Naive B cell (primary cell): ENCODE measurements at regions not wholly inside any gene's neighbourhood (a gene's known extent, or its start where the extent isn't known, plus 50 kb on each side); places are given as distances from the start of the nearest gene placed in this dataset.

Source experiments
- ATAC-seq, 2 donors: fragments of 150-1000 bp; cut with Tn5 transposase; 2 replicates each; pipeline ENCODE4 v1.10.0; 2021; ENCODE audit warnings: low read depth in 2 of 2, mild to moderate bottlenecking in 2 of 2, moderate library complexity in 2 of 2
- DNase-seq: peaks from one replicate; pipeline ENCODE4 v3.0.0; 2022
- H3K27ac Mint-ChIP-seq, 6 donors: one replicate each; pipeline ENCODE4 v1.8.0; 2020 to 2022; ENCODE audit warnings: mild to moderate bottlenecking in 6 of 6, mixed read lengths in 6 of 6, moderate library complexity in 5 of 6, inconsistent platforms in 2 of 6
- H3K27me3 Mint-ChIP-seq, 3 donors: one replicate each; pipeline ENCODE4 v1.8.0; 2021 to 2022; ENCODE audit warnings: mixed read lengths in 3 of 3, mild to moderate bottlenecking in 1 of 3
- H3K36me3 Mint-ChIP-seq, 2 donors: one replicate each; pipeline ENCODE4 v1.8.0; 2020 to 2022; ENCODE audit warnings: mixed read lengths in 2 of 2, inconsistent platforms in 1 of 2, mild to moderate bottlenecking in 1 of 2
- H3K4me1 Mint-ChIP-seq, 3 donors: one replicate each; pipeline ENCODE4 v1.8.0; 2020 to 2022; ENCODE audit warnings: mixed read lengths in 3 of 3, inconsistent platforms in 1 of 3, mild to moderate bottlenecking in 1 of 3, moderate library complexity in 1 of 3
- H3K4me3 Mint-ChIP-seq, 8 donors: one replicate each; pipeline ENCODE4 v1.8.0; 2020 to 2022; ENCODE audit warnings: mild to moderate bottlenecking in 8 of 8, mixed read lengths in 8 of 8, moderate library complexity in 8 of 8, inconsistent platforms in 2 of 8
- H3K9me3 Mint-ChIP-seq, 7 donors: one replicate each; pipeline ENCODE4 v1.8.0; 2020 to 2022; ENCODE audit warnings: mixed read lengths in 7 of 7, mild to moderate bottlenecking in 5 of 7, inconsistent platforms in 2 of 7, moderate library complexity in 1 of 7

GRCh38 chr7:69182596-69183467 lies 415.4 kb upstream of the AUTS2 start:
- H3K27ac Mint-ChIP-seq = peak overlapping the region; percentile 26 to 98 (median 74)
- peaks cover 4 to 27% (median 10%) of the 10 kb centered on the region in 7 donors for H3K9me3 Mint-ChIP-seq
- H3K4me1 Mint-ChIP-seq = peaks cover 28 to 44% (median 42%) of the 10 kb centered on the region in 3 donors
- H3K4me3 Mint-ChIP-seq = peak overlapping the region; percentile 1 to 86 (median 48)
- peaks cover 0 to 17% of the 10 kb centered on the region in 2 donors for H3K36me3 Mint-ChIP-seq
- no peaks in the 10 kb centered on the region for H3K27me3 Mint-ChIP-seq
- ATAC-seq (peak; percentile 38 to 70), DNase-seq (no peak)

- no peak for DNase-seq
- H3K36me3 Mint-ChIP-seq = peaks cover 0 to 17% of the 10 kb centered on the region in 2 donors
- H3K27me3 Mint-ChIP-seq = no peaks in the 10 kb centered on the region
- peaks cover 4 to 27% (median 10%) of the 10 kb centered on the region in 7 donors for H3K9me3 Mint-ChIP-seq
- peaks cover 28 to 44% (median 42%) of the 10 kb centered on the region in 3 donors for H3K4me1 Mint-ChIP-seq
- ATAC-seq = peak; percentile 50 to 54
- peak overlapping the region in 5 of 6 donors; percentile 72 to 92 (median 78) for H3K27ac Mint-ChIP-seq
- H3K4me3 Mint-ChIP-seq = peak overlapping the region; percentile 10 to 88 (median 80)
Measured at GRCh38 chr7:69184339-69184738, 413.9 kb upstream of the AUTS2 start.

DNA sequence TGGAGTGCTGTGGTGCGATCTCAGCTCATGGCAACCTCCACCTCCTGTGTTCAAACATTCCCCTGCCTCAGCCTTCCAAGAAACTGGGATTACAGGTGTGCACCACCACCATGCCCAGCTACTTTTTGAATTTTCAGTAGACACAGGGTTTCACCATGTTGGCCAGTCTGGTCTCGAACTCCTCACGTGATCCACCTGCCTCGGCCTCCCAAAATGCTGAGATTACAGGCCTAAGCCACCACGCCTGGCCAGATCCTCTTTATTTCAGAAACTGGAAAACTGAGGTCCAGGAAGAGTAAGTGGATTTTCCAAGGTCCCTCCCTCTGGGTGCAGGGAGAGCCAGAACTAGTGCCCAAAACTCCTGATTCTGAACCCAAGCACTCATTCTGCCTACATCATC lies 413.1 kb upstream of the AUTS2 start:
- ATAC-seq = no peak
- H3K4me1 Mint-ChIP-seq = peaks cover 24 to 44% (median 37%) of the 10 kb centered on the region in 3 donors
- peak overlapping the region in 2 of 6 donors; percentile 32 to 53 for H3K27ac Mint-ChIP-seq
- H3K4me3 Mint-ChIP-seq = peak overlapping the region in 5 of 8 donors; percentile 9 to 41 (median 30)
- H3K36me3 Mint-ChIP-seq = peaks cover 0 to 17% of the 10 kb centered on the region in 2 donors
- H3K9me3 Mint-ChIP-seq = peaks cover 4 to 24% (median 10%) of the 10 kb centered on the region in 7 donors
- no peak for DNase-seq
- H3K27me3 Mint-ChIP-seq = no peaks in the 10 kb centered on the region

DNA sequence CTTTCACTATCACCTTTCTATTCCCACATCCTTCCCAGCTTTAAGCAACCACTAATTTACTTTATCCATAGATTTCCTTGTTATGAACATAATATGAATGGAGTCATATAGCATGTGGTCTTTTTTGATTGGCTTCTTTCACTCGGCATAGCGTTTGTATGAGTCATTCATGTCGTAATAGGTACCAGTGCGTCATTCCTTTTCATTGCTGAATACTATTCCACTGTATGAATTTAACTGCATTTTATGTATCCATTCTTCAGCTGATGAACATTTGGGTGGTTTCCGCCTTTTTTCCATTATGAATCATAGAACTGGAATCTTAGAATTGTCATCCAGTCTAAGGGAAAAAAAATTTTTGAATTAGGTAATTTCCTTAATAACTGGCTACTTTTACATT lies 411.3 kb upstream of the AUTS2 start:
- H3K36me3 Mint-ChIP-seq = peaks cover 0 to 17% of the 10 kb centered on the region in 2 donors
- DNase-seq (no peak), ATAC-seq (no peak)
- peak overlapping the region in 1 of 6 donors; percentile 26 for H3K27ac Mint-ChIP-seq
- no peaks in the 10 kb centered on the region for H3K27me3 Mint-ChIP-seq
- H3K4me3 Mint-ChIP-seq = no peak overlapping the region
- H3K4me1 Mint-ChIP-seq = peaks cover 30 to 38% (median 37%) of the 10 kb centered on the region in 3 donors
- peaks cover 4 to 28% (median 10%) of the 10 kb centered on the region in 7 donors for H3K9me3 Mint-ChIP-seq

DNA sequence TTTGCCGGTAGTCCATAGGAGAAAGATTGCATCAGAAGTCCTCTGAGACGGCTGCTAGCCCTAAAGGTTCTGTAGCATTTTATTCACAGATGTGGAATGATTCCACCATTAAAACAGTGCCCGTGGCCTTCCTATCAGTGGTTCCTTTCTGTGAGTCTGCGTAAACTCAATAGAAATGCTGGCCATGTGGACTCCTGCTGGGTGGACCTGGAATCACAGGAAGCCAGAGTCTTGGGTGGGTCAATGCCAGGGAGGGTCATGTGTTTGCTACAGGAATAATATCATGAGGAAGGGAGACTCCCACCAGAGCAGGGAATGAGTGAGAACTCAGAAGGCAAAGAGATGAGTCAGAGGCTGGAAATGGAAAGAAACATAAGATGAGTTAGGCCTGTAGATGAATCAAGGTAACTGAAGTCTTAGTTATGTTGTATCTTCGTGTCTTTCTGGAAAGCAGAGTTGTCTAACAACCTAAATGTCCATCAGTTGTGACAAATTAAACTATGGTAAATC lies 410.4 kb upstream of the AUTS2 start:
- Mint-ChIP-seq H3K36me3 (peaks cover 0 to 9% of the 10 kb centered on the region in 2 donors), H3K27ac (peak overlapping the region in 2 of 6 donors; percentile 28 to 70), H3K4me3 (no peak overlapping the region), H3K27me3 (no peaks in the 10 kb centered on the region), H3K4me1 (peaks cover 26 to 34% (median 28%) of the 10 kb centered on the region in 3 donors), H3K9me3 (peaks cover 0 to 21% (median 4%) of the 10 kb centered on the region in 7 donors)
- no peak for DNase-seq
- no peak for ATAC-seq

- Mint-ChIP-seq H3K9me3 (peaks cover 0 to 29% (median 5%) of the 10 kb centered on the region in 7 donors), H3K4me1 (peaks cover 13 to 22% (median 15%) of the 10 kb centered on the region in 3 donors), H3K36me3 (peaks cover 0 to 20% of the 10 kb centered on the region in 2 donors), H3K4me3 (no peak overlapping the region), H3K27me3 (no peaks in the 10 kb centered on the region), H3K27ac (no peak overlapping the region)
- ATAC-seq (no peak), DNase-seq (no peak)
Measured at GRCh38 chr7:69189406-69189805, 408.9 kb upstream of the AUTS2 start.

- H3K27me3 Mint-ChIP-seq = no peaks in the 10 kb centered on the region
- H3K36me3 Mint-ChIP-seq = peaks cover 0 to 21% of the 10 kb centered on the region in 2 donors
- DNase-seq = no peak
- H3K9me3 Mint-ChIP-seq = peaks cover 0 to 30% (median 4%) of the 10 kb centered on the region in 7 donors
- H3K4me3 Mint-ChIP-seq = no peak overlapping the region
- no peak for ATAC-seq
- H3K4me1 Mint-ChIP-seq = peaks cover 9 to 19% (median 13%) of the 10 kb centered on the region in 3 donors
- no peak overlapping the region for H3K27ac Mint-ChIP-seq
Measured at GRCh38 chr7:69190025-69190424, 408.2 kb upstream of the AUTS2 start.

- Mint-ChIP-seq H3K27ac (no peak overlapping the region), H3K27me3 (no peaks in the 10 kb centered on the region), H3K9me3 (peaks cover 0 to 25% (median 4%) of the 10 kb centered on the region in 7 donors), H3K36me3 (peaks cover 0 to 23% of the 10 kb centered on the region in 2 donors), H3K4me1 (peaks cover 9 to 19% (median 13%) of the 10 kb centered on the region in 3 donors), H3K4me3 (no peak overlapping the region)
- ATAC-seq (no peak), DNase-seq (no peak)
Measured at GRCh38 chr7:69190763-69191162, 407.5 kb upstream of the AUTS2 start.

DNA sequence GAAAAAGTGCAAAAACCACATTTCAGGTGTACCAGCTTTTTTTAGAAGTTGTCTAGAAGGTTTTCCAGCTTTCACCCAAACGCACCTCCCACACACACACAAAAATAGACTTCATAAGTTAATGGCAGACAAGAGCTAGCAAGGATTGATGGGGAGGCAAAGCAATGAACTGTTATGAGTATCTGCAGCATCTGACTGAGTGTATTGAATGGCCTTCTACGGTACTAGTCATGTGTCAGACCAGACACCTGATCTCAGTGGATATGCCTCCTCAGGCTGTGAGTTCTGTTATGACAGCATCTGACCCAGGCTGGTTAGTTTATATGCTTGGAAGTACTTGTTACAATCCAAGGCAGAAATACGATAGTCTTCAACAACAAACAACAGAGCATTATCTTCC lies 406.1 kb upstream of the AUTS2 start:
- H3K4me3 Mint-ChIP-seq = no peak overlapping the region
- no peak overlapping the region for H3K27ac Mint-ChIP-seq

GRCh38 chr7:69193061-69193460 lies 405.2 kb upstream of the AUTS2 start:
- DNase-seq = no peak
- no peak for ATAC-seq
- peaks cover 9 to 19% (median 13%) of the 10 kb centered on the region in 3 donors for H3K4me1 Mint-ChIP-seq
- no peak overlapping the region for H3K27ac Mint-ChIP-seq
- peaks cover 2 to 35% (median 15%) of the 10 kb centered on the region in 7 donors for H3K9me3 Mint-ChIP-seq
- no peak overlapping the region for H3K4me3 Mint-ChIP-seq
- H3K27me3 Mint-ChIP-seq = no peaks in the 10 kb centered on the region
- H3K36me3 Mint-ChIP-seq = peaks cover 0 to 25% of the 10 kb centered on the region in 2 donors

More for the DNA sequence above, 406.1 kb upstream of the AUTS2 start:
- peaks cover 2 to 31% (median 15%) of the 10 kb centered on the region in 7 donors for H3K9me3 Mint-ChIP-seq
- H3K4me1 Mint-ChIP-seq = peaks cover 9 to 19% (median 13%) of the 10 kb centered on the region in 3 donors
- no peak for ATAC-seq
- H3K27me3 Mint-ChIP-seq = no peaks in the 10 kb centered on the region
- DNase-seq = no peak
- H3K36me3 Mint-ChIP-seq = peaks cover 0 to 26% of the 10 kb centered on the region in 2 donors

GRCh38 chr7:69196593-69196992 lies 401.7 kb upstream of the AUTS2 start:
- DNase-seq = no peak
- Mint-ChIP-seq H3K36me3 (peaks cover 0 to 40% of the 10 kb centered on the region in 2 donors), H3K27me3 (peaks cover 0 to 4% (median 0%) of the 10 kb centered on the region in 3 donors), H3K4me3 (no peak overlapping the region), H3K9me3 (peaks cover 12 to 66% (median 40%) of the 10 kb centered on the region in 7 donors), H3K4me1 (peaks cover 17 to 23% (median 22%) of the 10 kb centered on the region in 3 donors), H3K27ac (peak overlapping the region in 1 of 6 donors; percentile 24)
- ATAC-seq = no peak

DNA sequence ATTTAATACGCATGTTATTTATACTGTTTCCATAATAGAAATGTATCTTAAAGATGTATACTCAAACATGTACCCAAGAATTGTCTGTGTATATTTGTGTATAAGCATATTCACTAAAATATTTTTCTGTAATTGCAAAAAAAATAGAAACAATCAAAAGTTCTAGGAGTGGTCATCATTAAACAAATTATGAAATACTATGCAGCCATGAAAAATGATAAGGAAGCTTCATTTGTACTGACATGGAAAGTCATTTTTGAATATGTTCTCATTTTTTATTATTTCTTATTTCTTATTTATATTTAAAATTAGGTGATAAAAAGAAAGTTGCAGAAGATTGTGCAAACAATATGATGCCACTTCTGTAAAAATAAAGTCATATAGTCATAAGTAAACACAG lies 400.0 kb upstream of the AUTS2 start:
- H3K4me1 Mint-ChIP-seq = peaks cover 13 to 16% (median 16%) of the 10 kb centered on the region in 3 donors
- H3K9me3 Mint-ChIP-seq = peaks cover 12 to 62% (median 44%) of the 10 kb centered on the region in 7 donors
- no peak overlapping the region for H3K4me3 Mint-ChIP-seq
- peaks cover 0 to 40% of the 10 kb centered on the region in 2 donors for H3K36me3 Mint-ChIP-seq
- DNase-seq (no peak), ATAC-seq (no peak)
- H3K27ac Mint-ChIP-seq = no peak overlapping the region
- H3K27me3 Mint-ChIP-seq = peaks cover 0 to 4% (median 0%) of the 10 kb centered on the region in 3 donors

- H3K9me3 Mint-ChIP-seq = peaks cover 12 to 55% (median 40%) of the 10 kb centered on the region in 7 donors
- peaks cover 13 to 16% (median 16%) of the 10 kb centered on the region in 3 donors for H3K4me1 Mint-ChIP-seq
- H3K27me3 Mint-ChIP-seq = peaks cover 0 to 4% (median 0%) of the 10 kb centered on the region in 3 donors
- ATAC-seq (peak; percentile 69 to 77), DNase-seq (peak; percentile 23)
- peak overlapping the region; percentile 81 to 96 (median 84) for H3K27ac Mint-ChIP-seq
- H3K36me3 Mint-ChIP-seq = peaks cover 0 to 32% of the 10 kb centered on the region in 2 donors
- H3K4me3 Mint-ChIP-seq = peak overlapping the region in 5 of 8 donors; percentile 43 to 86 (median 65)
Measured at GRCh38 chr7:69199041-69199440, 399.2 kb upstream of the AUTS2 start.
